Cardiac septum (tissue), 1 donor: ENCODE measurements at regions not wholly inside any gene's neighbourhood (a gene's known extent, or its start where the extent isn't known, plus 50 kb on each side); places are given as distances from the start of the nearest gene placed in this dataset.
A peak's percentile ranks its signal among the peaks of the same experiment; 100 is the strongest.
"Not testable (repeated sequence)": the region's sequence is repeated elsewhere in the genome, so short reads cannot be mapped to it uniquely, and the experiment has no call there.

ENCODE experiments used
- DNase-seq: peaks from one replicate; pipeline ENCODE4 v3.0.0-alpha.2; 2020; ENCODE audit warnings: low spot score
- intact Hi-C: fragments of 100-400 bp; cut with DNase I; formaldehyde crosslinking; loops from one replicate; pipeline ENCODE4 v1.14.0; 2022
- donor health status: DM: no; HTN: no; CAD: no.

- intact Hi-C loops, result no loop called here
- DNase-seq, result no peak
Observed at GRCh38 chr3:101913168-101913567, 63.9 kb downstream of the NFKBIZ start.

DNA sequence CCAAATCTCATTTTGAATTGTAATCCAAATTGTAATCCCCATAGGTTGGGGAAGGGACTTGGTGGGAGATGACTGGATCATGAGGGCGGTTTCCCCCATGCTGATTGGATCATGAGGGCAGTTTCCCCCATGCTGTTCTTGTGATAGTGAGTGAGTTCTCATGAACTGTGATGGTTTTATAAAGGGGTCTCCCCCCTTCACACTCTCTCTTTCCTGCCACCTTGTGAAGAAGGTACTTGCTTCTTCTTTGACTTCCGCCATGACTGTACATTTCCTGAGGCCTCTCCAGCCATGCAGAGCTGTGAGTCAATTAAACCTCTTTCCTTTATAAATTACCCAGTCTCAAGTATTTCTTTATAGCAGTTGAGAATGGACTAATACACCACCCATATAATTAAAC is 68.4 kb downstream of the NFKBIZ start:
- intact Hi-C loops, DNase-seq: not testable (repeated sequence)

- DNase-seq, result not testable (repeated sequence)
Observed at GRCh38 chr3:101922151-101922725, 72.9 kb downstream of the NFKBIZ start.

DNA sequence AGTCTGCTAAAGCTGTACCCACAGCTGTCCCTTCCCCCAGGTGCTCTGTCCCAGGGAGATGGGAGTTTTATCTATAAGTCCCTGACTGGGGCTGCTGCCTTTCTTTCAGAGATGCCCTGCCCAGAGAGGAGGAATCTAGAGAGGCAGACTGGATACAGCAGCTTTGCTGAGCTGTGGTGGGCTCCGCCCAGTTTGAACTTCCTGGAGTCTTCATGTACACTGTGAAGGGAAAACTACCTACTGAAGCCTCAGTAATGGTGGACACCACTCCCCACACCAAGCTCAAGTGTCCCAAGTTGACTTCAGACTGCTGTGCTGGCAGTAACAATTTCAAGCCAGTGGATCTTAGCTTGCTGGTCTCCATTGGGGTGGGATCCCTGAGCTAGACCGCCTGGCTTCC is 75.3 kb downstream of the NFKBIZ start:
- intact Hi-C loops, DNase-seq: not testable (repeated sequence)

More at GRCh38 chr3:101922151-101922725, 72.9 kb downstream of the NFKBIZ start:
- intact Hi-C loops, result not testable (repeated sequence)

DNA sequence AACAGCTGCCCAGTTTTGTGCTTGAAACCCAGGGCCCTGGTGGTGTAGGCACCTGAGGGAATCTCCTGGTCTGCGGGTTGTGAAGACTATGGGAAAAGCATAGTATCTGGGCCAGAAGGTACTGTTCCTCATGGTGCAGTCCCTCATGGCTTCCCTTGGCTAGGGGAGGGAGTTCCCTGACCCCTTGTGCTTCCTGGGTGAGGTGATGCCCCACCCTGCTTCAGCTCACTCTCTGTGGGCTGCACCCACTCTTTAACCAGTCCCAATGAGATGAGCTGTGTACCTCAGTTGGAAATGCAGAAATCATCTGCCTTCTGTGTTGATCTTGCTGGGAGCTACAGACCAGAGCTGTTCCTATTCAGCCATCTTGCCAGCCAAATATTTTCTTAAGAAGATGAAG is 75.8 kb downstream of the NFKBIZ start:
- DNase-seq, intact Hi-C loops: not testable (repeated sequence)

GRCh38 chr3:101925564-101925963 is 76.2 kb downstream of the NFKBIZ start:
- intact Hi-C loops, result no loop called here
- DNase-seq, result no peak

- intact Hi-C loops, result no loop called here
- no peak for DNase-seq
Observed at GRCh38 chr3:101926594-101927105, 77.3 kb downstream of the NFKBIZ start.

GRCh38 chr3:101928890-101929289 is 79.6 kb downstream of the NFKBIZ start:
- no peak for DNase-seq
- intact Hi-C loops, result no loop called here

DNA sequence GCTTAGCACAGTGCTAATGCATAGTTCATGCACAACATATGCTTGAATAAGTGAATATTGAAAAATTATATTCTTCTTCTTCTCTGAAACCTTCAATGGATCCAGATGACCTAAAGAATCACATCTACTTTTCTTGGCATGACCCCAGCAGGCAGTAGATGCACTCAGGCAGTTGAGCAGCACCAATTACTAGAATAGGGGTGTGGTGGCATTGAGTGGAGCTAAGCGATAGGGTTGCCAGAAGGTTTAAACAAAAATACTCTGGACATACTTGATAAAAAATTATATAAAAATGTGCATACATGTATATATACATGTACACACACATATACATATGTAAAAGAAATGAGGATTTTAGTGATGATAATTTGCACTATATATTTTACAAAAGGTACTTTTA is 81.8 kb downstream of the NFKBIZ start:
- DNase-seq, result no peak
- intact Hi-C loops, result no loop called here

DNA sequence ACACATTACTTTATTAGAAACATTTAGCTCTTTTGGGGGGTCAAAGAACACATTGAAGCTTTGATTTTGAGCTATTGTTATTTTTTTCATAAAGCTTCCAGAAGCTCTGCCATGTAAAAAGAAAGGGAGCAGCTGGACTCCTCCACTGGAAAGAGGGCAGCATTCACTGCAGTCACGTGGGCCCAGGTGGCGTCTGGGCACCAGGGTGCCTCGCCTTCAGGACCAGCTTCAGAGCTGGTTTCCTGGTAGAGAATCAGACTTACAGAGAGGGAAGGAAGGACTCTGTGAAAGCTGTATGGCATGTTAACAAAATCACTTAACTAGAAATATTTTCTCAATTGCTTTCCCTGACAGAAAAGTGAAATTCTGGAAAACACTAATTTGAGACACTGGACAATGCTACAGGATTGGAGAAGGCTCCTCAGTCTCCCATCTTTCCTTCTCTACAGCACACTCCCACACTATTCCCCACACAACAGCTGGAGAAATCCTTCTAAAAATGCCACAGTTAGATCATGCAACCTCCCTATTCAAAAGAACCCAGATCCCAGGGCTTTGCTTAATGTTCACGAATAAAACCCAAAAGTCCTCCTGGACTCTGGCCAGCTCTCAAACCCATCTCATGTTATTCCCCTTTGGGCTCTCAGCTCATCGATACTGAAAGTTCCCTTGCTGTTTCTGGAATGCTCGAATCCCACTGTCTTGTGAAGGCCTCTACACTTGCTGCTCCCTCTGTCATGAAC is 83.2 kb downstream of the NFKBIZ start:
- intact Hi-C loops, result no loop called here
- DNase-seq, result no peak

DNA sequence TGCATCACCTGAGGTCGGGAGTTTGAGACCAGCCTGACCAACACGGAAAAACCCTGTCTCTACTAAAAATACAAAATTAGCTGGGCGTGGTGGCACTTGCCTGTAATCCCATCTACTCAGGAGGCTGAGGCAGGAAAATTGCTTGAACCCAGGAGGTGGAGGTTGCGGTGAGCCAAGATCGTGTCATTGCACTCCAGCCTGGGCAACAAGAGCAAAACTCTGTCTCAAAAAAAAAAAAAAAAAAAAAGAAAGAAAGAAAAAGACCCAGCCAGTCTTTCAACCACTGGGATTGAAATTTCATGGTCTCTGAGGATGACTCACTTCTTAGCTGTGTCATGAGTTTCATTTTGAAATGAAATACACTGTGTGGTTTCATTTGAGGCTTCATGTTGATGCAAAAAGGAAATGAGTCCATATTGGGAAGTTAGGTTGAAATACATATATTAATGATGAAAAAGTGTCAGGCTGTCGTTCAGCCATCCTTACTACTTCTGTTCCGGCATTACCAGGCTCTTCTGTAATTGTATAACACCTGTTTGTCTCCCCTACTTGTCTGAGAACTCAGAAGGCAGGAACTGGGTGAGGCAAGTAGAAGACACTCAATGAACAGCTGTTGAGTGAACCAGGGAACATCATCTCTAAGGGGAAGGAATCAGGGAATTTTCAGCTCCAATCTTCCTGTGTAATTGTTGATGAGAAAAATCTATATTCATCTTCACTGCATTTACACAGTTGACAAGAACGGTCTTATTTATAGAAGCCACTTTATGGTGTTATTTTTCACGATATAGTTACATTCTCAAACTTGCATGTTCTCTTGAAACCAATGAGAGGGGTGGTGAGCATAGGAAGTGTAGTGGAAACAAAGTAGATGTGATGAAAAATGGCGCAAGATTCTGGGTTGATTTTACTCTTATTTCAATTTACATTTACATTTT is 87.4 kb downstream of the NFKBIZ start:
- intact Hi-C loops, result no loop called here
- DNase-seq, result no peak

GRCh38 chr3:101938262-101938847 is 89.0 kb downstream of the NFKBIZ start:
- DNase-seq, result no peak
- intact Hi-C loops, result no loop called here

- intact Hi-C loops, result loop anchor here (2.0 to 5.0 kb wide), 2 partner anchors 87 to 111 kb away; no protein-coding TSS in a partner anchor
- DNase-seq, result no peak
Observed at GRCh38 chr3:101939361-101940049, 90.2 kb downstream of the NFKBIZ start.

DNA sequence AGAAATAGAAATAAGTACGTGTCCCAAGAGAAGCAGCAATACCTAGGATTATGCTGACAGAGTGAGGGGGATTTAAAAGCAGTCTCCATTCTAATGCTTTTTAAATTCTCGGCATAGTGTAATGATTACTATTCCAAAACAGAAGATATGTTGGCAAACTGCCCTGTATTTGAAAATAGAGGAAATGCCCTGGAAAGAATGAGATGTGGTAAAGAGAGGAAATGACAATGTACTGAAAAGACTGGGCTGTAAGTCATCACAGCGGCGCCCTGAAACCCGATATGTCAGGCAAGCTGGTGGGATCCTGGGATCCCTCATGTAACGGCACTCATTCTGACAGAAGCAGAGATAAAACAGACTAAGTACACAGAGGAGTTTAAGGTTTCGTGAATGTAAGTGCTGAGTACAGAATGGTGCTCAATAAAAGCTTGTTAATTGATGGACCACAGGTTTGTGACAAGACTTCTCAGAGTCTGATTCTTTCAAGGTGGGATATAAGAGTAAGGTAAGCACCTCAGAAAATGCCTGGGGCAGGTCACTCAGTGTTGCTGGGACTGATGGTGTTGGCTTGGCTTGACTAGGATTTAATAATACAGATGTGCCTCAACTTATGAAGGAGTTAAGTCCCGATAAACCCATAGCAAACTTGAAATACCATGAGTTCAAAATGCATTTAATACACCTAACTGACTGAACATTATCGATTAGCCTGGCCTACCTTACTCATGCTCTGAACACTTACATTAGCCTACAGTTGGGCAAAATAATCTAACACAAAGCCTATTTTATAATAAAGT is 91.4 kb downstream of the NFKBIZ start:
- intact Hi-C loops, result loop anchor here (2.0 to 5.0 kb wide), 2 partner anchors 88 to 112 kb away; no protein-coding TSS in a partner anchor
- peak; percentile 80 for DNase-seq

DNA sequence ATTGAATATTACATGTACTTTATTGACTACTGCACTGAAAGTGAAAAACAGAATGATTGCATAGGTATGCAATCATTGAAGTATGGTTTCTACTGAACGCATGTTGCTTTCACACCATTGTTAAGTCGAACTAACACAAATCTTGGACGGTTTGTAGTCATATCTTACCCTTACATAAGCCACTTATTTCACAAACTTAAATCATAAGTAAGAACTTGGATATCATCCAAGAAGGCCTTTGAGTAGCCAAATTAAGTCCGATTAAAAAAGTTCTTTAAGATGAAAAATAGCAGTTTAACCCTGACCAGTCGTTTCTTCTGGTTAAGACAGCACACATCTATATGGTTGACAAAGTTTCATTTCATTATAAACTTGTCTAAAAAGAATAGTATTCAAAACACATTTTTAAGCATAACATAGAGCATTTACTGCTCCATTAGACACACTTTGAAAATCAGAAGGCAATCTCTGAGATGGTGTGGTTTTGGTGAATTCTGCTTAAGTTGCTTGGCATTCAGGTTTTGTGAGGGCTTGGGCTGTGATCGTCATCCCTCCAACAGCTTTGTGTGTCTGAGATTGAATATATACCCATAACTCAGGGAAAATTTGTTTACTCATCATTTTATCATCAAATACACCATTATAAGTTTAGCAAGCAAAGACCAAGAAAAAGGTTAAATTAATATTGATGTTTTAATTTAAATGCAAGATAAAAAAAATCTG is 92.2 kb downstream of the NFKBIZ start:
- no peak for DNase-seq
- intact Hi-C loops, result loop anchor here (2.0 to 5.0 kb wide), 2 partner anchors 89 to 113 kb away; no protein-coding TSS in a partner anchor

- intact Hi-C loops, result loop anchor here (5.0 kb wide), 1 partner anchor 90 kb away; no protein-coding TSS in a partner anchor
- DNase-seq, result no peak
Observed at GRCh38 chr3:101942356-101942755, 93.0 kb downstream of the NFKBIZ start.

DNA sequence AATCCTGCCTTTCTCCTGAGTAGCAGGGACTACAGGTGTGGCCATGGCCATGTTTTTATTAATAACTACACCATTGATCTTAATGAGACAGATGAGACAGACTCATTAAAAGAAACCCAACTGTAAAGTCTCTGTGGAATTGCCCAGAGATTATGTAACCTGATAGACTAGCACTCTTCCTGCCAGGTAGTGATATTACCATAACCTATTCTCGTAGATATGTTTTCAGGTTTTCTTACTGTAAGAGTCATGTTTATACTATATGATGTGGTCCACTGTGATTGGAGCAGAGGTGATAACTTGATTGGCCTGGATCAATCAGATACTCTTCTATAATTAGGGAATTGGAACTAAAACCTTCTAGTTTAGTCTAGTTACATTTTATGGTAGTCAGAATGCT is 93.7 kb downstream of the NFKBIZ start:
- intact Hi-C loops, result loop anchor here (5.0 kb wide), 1 partner anchor 91 kb away; no protein-coding TSS in a partner anchor
- DNase-seq, result no peak
